ENCODE measurements at regions not wholly inside any gene's neighbourhood (a gene's known extent, or its start where the extent isn't known, plus 50 kb on each side); places are given as distances from the start of the nearest gene placed in this dataset.

DNA sequence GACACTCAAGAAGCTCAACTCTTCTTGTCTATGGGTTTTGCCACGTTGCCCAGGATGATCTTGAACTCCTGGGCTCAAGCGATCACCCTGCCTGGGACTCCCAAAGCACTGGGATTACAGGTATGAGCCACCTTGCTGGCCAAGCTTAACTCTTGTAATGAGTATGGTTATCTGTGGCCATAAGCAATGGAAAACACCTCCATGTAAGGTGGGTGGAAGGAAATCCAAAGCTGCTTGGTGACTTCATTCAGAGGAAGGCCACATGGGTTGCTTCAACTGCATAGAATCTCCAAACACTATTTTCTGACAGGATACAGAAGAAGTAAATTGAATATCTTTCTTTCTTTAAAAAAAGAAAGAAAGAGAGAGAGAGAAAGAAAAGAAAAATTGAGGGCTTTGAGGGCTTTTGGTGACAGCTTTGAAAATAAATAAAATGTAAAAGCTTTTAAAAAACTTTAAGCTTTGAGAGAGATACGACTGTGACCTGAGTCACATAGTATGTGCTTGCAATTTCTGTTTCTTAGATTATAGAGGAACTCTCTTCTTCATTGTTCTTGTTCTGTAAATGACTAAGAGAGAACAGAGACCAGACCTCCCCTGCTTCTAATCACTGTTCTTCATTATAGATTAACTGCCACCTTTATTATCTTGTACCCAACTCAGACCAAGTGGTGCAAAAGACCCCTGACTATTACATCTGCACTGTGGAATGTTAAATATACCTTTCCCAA is 123.1 kb upstream of the NDUFV2 start:
- Histone ChIP-seq H3K36me3 (ENCODE audit: control insufficient read depth in 2 of 2, insufficient read depth in 2 of 2, low read length in 2 of 2) (no peaks in the 10 kb centered on the region), H3K27ac (ENCODE audit: low read depth in 2 of 2, low read length in 2 of 2) (no peak overlapping the region), H3K4me3 (ENCODE audit: low read length in 2 of 2) (no peak overlapping the region), H3K4me1 (ENCODE audit: control insufficient read depth in 2 of 2, insufficient read depth in 2 of 2, low read length in 2 of 2) (peaks cover 0 to 2% of the 10 kb centered on the region in 2 donors), H3K9me3 (ENCODE audit: control insufficient read depth in 2 of 2, low read length in 2 of 2) (no peaks in the 10 kb centered on the region), H3K27me3 (ENCODE audit: control insufficient read depth in 2 of 2, insufficient read depth in 2 of 2, low read length in 2 of 2) (no peaks in the 10 kb centered on the region), H3K9ac (ENCODE audit: low read depth in 1 of 2, low read length in 2 of 2) (no peak overlapping the region)

DNA sequence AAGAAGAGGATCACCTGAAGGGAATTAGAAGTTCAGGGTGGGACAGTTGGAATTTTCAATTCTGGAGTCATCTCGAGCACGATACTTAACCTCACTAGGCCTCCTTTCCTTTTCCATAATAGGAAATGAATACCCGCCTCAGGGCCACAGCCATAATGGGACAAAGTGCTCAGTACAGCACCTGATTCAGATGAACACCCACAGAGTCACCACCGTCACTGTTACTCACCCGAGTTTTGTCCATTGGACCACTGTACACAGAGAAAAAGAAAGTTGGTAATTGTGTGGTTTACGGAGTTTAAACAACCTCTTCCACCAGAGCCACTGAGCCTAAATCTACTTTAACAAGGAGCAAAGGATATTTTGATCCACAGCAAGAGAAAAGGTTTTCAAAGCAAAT is 122.0 kb upstream of the NDUFV2 start:
- no peaks in the 10 kb centered on the region for H3K36me3 ChIP-seq (ENCODE audit: control insufficient read depth in 2 of 2, insufficient read depth in 2 of 2, low read length in 2 of 2)
- no peak overlapping the region for H3K9ac ChIP-seq (ENCODE audit: low read depth in 1 of 2, low read length in 2 of 2)
- peaks cover 0 to 2% of the 10 kb centered on the region in 2 donors for H3K4me1 ChIP-seq (ENCODE audit: control insufficient read depth in 2 of 2, insufficient read depth in 2 of 2, low read length in 2 of 2)
- H3K4me3 ChIP-seq (ENCODE audit: low read length in 2 of 2): no peak overlapping the region
- H3K9me3 ChIP-seq (ENCODE audit: control insufficient read depth in 2 of 2, low read length in 2 of 2): no peaks in the 10 kb centered on the region
- H3K27ac ChIP-seq (ENCODE audit: low read depth in 2 of 2, low read length in 2 of 2): no peak overlapping the region
- no peaks in the 10 kb centered on the region for H3K27me3 ChIP-seq (ENCODE audit: control insufficient read depth in 2 of 2, insufficient read depth in 2 of 2, low read length in 2 of 2)

DNA sequence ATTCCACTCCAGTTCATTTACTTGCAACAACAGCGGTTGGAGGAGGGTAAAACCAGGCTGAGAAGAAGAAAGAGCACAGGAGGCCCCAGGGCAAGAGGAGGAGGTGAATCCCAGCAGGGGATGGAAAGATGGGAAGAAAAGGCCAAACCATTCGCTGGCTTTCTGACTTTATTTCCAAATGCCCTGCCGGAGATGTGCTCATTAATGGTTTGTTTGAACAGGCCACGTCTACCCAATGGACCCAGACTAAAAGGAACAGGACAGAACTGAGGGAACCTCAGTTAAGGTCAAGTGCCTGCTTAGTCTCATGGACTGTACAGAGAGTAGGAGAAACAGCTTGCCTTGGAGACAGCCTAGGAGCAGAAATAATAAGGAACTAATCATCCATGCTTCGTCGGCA is 121.6 kb upstream of the NDUFV2 start:
- H3K4me3 ChIP-seq (ENCODE audit: low read length in 2 of 2): no peak overlapping the region
- no peaks in the 10 kb centered on the region for H3K9me3 ChIP-seq (ENCODE audit: control insufficient read depth in 2 of 2, low read length in 2 of 2)
- peaks cover 0 to 2% of the 10 kb centered on the region in 2 donors for H3K4me1 ChIP-seq (ENCODE audit: control insufficient read depth in 2 of 2, insufficient read depth in 2 of 2, low read length in 2 of 2)
- no peaks in the 10 kb centered on the region for H3K27me3 ChIP-seq (ENCODE audit: control insufficient read depth in 2 of 2, insufficient read depth in 2 of 2, low read length in 2 of 2)
- H3K9ac ChIP-seq (ENCODE audit: low read depth in 1 of 2, low read length in 2 of 2): no peak overlapping the region
- no peak overlapping the region for H3K27ac ChIP-seq (ENCODE audit: low read depth in 2 of 2, low read length in 2 of 2)
- H3K36me3 ChIP-seq (ENCODE audit: control insufficient read depth in 2 of 2, insufficient read depth in 2 of 2, low read length in 2 of 2): no peaks in the 10 kb centered on the region

DNA sequence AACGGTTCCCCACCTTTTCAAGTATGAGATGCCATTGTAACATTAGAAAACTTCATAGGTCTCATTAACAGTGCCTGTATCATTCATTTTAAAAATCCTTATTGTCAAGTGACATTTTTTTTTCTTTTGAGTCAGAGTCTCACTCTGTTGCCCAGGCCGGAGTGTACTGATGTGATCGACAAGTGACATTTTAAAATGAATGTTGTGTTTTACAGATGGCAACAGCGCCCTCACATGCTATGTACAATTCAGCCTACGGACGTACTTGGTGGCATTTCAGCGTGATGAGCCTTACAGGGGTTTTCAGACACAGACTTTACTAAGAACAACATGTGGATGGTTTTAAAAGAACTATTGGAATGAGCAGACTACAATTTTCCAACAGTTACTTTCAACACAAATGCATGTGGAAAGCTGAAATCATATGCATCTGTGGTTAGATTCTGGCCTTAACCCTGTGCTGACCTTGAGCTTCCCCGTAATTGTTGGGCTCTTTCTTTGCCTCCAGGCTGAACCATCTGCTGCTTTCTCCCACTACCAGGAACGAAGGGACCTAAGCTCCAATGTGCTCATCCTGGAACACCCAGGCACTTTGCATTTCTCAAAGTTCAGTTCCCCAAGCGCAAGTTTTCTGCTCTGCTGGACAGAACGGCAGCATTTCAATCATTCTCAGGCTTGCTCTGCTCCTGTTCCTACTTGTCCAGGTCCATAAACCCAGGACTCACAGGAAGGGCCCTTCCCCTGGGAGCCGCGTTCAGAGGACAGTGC is 119.9 kb upstream of the NDUFV2 start:
- Histone ChIP-seq H3K4me1 (ENCODE audit: control insufficient read depth in 2 of 2, insufficient read depth in 2 of 2, low read length in 2 of 2) (peaks cover 0 to 2% of the 10 kb centered on the region in 2 donors), H3K27ac (ENCODE audit: low read depth in 2 of 2, low read length in 2 of 2) (no peak overlapping the region), H3K9ac (ENCODE audit: low read depth in 1 of 2, low read length in 2 of 2) (no peak overlapping the region), H3K9me3 (ENCODE audit: control insufficient read depth in 2 of 2, low read length in 2 of 2) (no peaks in the 10 kb centered on the region), H3K4me3 (ENCODE audit: low read length in 2 of 2) (no peak overlapping the region), H3K36me3 (ENCODE audit: control insufficient read depth in 2 of 2, insufficient read depth in 2 of 2, low read length in 2 of 2) (no peaks in the 10 kb centered on the region), H3K27me3 (ENCODE audit: control insufficient read depth in 2 of 2, insufficient read depth in 2 of 2, low read length in 2 of 2) (no peaks in the 10 kb centered on the region)

DNA sequence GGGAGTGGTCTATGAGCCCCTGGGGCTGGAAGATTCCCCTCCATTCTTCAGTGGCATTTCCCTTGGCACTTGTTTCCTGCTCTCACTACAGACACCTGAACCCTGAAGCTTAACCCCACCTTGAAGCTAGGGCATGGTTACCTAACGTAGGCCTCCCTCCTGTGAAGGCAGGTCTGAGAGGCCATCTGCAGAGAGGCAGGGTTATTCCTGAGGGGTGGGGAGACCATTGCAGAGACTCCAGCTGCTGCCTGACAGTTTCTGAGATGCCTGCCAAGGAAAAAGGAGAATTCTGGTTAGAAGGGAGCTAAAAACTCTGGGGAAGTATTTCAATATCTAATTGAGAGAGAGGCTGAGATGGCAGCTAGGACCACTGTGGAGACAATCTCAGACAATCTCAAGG is 119.3 kb upstream of the NDUFV2 start:
- Histone ChIP-seq H3K27ac (ENCODE audit: low read depth in 2 of 2, low read length in 2 of 2) (no peak overlapping the region), H3K4me3 (ENCODE audit: low read length in 2 of 2) (no peak overlapping the region), H3K9ac (ENCODE audit: low read depth in 1 of 2, low read length in 2 of 2) (no peak overlapping the region), H3K36me3 (ENCODE audit: control insufficient read depth in 2 of 2, insufficient read depth in 2 of 2, low read length in 2 of 2) (no peaks in the 10 kb centered on the region), H3K9me3 (ENCODE audit: control insufficient read depth in 2 of 2, low read length in 2 of 2) (no peaks in the 10 kb centered on the region), H3K27me3 (ENCODE audit: control insufficient read depth in 2 of 2, insufficient read depth in 2 of 2, low read length in 2 of 2) (no peaks in the 10 kb centered on the region), H3K4me1 (ENCODE audit: control insufficient read depth in 2 of 2, insufficient read depth in 2 of 2, low read length in 2 of 2) (peaks cover 0 to 2% of the 10 kb centered on the region in 2 donors)

DNA sequence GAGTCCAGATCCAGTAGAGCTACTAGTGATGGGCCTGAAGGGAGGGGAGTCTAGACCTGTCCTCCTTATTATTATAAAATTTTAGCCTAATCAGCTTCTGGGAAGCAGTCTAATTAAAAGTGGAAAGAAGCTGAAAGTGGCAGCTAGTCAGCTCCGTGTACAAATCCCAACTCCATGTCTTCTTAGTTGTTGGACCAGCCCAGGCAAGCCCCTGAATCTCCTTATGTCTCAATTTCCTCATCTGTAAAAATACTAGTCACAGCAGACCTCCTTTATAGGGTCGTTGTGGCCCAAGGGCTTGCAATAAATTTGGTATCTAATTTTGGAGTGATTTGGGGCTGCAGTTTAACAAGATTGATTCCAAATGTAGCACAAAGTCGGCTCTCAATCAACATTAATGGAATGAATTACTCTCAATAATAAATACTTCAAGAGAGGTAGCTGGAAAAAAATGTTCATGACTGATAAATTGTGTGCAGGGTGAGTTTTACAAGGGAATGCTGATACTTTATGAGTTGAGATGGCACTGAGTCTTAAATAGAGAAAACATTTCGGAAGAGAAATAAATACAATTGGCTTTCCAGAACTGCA is 118.3 kb upstream of the NDUFV2 start:
- no peak overlapping the region for H3K9ac ChIP-seq (ENCODE audit: low read depth in 1 of 2, low read length in 2 of 2)
- no peak overlapping the region for H3K27ac ChIP-seq (ENCODE audit: low read depth in 2 of 2, low read length in 2 of 2)
- no peaks in the 10 kb centered on the region for H3K36me3 ChIP-seq (ENCODE audit: control insufficient read depth in 2 of 2, insufficient read depth in 2 of 2, low read length in 2 of 2)
- H3K27me3 ChIP-seq (ENCODE audit: control insufficient read depth in 2 of 2, insufficient read depth in 2 of 2, low read length in 2 of 2): no peaks in the 10 kb centered on the region
- no peaks in the 10 kb centered on the region for H3K9me3 ChIP-seq (ENCODE audit: control insufficient read depth in 2 of 2, low read length in 2 of 2)
- H3K4me3 ChIP-seq (ENCODE audit: low read length in 2 of 2): no peak overlapping the region
- H3K4me1 ChIP-seq (ENCODE audit: control insufficient read depth in 2 of 2, insufficient read depth in 2 of 2, low read length in 2 of 2): peaks cover 0 to 2% of the 10 kb centered on the region in 2 donors

DNA sequence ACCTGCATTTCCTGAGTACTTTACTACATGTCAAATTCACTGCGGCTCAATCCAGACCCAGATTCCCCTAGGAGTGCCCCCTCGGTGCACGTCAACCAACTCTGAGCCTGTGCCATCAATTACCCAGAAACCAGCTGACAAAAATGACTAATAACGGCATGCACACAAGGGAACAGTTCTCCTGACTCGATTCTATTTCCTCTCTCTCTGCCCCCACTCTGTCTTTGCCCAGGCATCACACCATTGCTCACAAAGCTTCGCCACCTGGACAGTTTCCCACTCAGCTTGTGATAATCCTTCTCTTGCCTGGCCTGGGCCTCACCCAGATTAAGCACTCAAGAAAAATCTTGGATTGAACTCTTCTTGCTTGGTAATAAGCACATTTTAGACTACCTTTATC is 115.3 kb upstream of the NDUFV2 start:
- no peak overlapping the region for H3K27ac ChIP-seq (ENCODE audit: low read depth in 2 of 2, low read length in 2 of 2)
- H3K36me3 ChIP-seq (ENCODE audit: control insufficient read depth in 2 of 2, insufficient read depth in 2 of 2, low read length in 2 of 2): no peaks in the 10 kb centered on the region
- no peak overlapping the region for H3K4me3 ChIP-seq (ENCODE audit: low read length in 2 of 2)
- no peaks in the 10 kb centered on the region for H3K9me3 ChIP-seq (ENCODE audit: control insufficient read depth in 2 of 2, low read length in 2 of 2)
- H3K9ac ChIP-seq (ENCODE audit: low read depth in 1 of 2, low read length in 2 of 2): no peak overlapping the region
- no peaks in the 10 kb centered on the region for H3K27me3 ChIP-seq (ENCODE audit: control insufficient read depth in 2 of 2, insufficient read depth in 2 of 2, low read length in 2 of 2)
- no peaks in the 10 kb centered on the region for H3K4me1 ChIP-seq (ENCODE audit: control insufficient read depth in 2 of 2, insufficient read depth in 2 of 2, low read length in 2 of 2)

DNA sequence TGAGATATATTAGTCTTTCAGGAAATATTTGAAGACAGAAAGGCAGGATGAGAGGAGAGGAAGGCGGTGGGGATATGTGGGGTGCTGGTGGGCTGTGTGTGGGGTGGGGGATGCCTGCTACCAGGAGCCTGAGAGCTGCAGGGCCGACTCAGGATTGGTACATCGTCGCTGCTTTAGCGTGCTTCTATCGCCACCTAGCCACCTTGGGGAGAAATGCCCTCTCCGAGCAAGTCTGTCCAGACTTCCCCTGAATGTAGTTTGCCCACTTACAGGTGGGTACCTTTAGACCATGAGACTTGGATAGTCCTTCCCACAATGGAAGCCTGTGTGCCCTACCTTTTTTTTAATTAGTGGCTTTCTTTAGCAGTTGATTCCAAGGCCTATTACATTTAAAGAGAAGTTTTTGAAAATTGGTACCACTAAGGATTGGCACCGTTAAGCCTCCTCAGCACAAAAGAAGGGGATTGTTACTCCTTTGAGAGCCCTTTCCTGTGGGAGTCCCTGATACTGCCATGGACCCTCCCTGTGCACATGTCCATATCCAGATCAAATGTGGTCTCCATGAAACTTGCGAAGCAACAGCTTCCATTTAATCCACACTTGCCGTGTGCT is 114.1 kb upstream of the NDUFV2 start:
- Histone ChIP-seq H3K4me3 (ENCODE audit: low read length in 2 of 2) (no peak overlapping the region), H3K36me3 (ENCODE audit: control insufficient read depth in 2 of 2, insufficient read depth in 2 of 2, low read length in 2 of 2) (no peaks in the 10 kb centered on the region), H3K4me1 (ENCODE audit: control insufficient read depth in 2 of 2, insufficient read depth in 2 of 2, low read length in 2 of 2) (no peaks in the 10 kb centered on the region), H3K27ac (ENCODE audit: low read depth in 2 of 2, low read length in 2 of 2) (no peak overlapping the region), H3K27me3 (ENCODE audit: control insufficient read depth in 2 of 2, insufficient read depth in 2 of 2, low read length in 2 of 2) (no peaks in the 10 kb centered on the region), H3K9me3 (ENCODE audit: control insufficient read depth in 2 of 2, low read length in 2 of 2) (no peaks in the 10 kb centered on the region), H3K9ac (ENCODE audit: low read depth in 1 of 2, low read length in 2 of 2) (no peak overlapping the region)

DNA sequence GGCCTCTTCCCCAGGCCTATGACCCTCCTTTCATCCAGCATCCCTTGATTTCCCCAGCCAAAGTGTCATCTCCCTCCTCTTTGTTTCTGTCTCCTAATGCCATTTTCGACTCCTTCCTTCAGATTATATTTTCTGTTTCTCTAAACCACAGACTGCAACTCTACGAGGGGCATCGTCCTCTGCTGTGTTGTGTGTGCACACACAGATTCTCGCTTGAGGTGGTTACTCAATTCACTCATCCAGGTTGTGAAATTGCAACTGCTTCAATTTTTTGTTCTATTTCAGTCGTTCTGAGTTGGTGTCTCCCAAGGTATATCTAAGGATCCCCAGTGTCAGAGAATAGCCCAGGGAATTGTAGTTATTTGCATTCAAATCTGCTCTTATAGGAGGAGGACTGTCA is 113.5 kb upstream of the NDUFV2 start:
- no peaks in the 10 kb centered on the region for H3K4me1 ChIP-seq (ENCODE audit: control insufficient read depth in 2 of 2, insufficient read depth in 2 of 2, low read length in 2 of 2)

DNA sequence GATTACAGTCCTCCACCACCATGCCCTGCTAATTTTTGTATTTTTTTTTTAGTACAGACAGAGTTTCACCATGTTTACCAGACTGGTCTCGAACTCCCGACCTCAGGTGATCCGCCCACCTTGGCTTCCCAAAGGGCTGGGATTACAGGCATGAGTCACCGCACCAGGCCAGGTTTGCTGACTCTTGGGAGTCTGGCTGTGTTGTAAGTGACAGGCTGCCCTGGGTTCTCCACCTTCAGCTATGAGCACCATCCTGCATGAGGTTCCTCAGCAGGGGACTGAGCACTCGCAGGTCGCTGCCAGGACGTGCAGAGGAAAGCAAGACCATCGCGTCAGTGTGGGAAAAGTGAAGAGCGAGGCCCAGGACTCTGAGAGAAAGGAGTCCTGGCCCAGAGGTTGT is 112.6 kb upstream of the NDUFV2 start:
- no peak overlapping the region for H3K4me3 ChIP-seq (ENCODE audit: low read length in 2 of 2)
- no peak overlapping the region for H3K27ac ChIP-seq (ENCODE audit: low read depth in 2 of 2, low read length in 2 of 2)
- no peak overlapping the region for H3K9ac ChIP-seq (ENCODE audit: low read depth in 1 of 2, low read length in 2 of 2)

More for the DNA sequence above, 113.5 kb upstream of the NDUFV2 start:
- Histone ChIP-seq H3K4me3 (ENCODE audit: low read length in 2 of 2) (no peak overlapping the region), H3K9me3 (ENCODE audit: control insufficient read depth in 2 of 2, low read length in 2 of 2) (no peaks in the 10 kb centered on the region), H3K27me3 (ENCODE audit: control insufficient read depth in 2 of 2, insufficient read depth in 2 of 2, low read length in 2 of 2) (no peaks in the 10 kb centered on the region), H3K36me3 (ENCODE audit: control insufficient read depth in 2 of 2, insufficient read depth in 2 of 2, low read length in 2 of 2) (no peaks in the 10 kb centered on the region), H3K27ac (ENCODE audit: low read depth in 2 of 2, low read length in 2 of 2) (no peak overlapping the region), H3K9ac (ENCODE audit: low read depth in 1 of 2, low read length in 2 of 2) (no peak overlapping the region)

More for the DNA sequence above, 112.6 kb upstream of the NDUFV2 start:
- H3K9me3 ChIP-seq (ENCODE audit: control insufficient read depth in 2 of 2, low read length in 2 of 2): no peaks in the 10 kb centered on the region
- no peaks in the 10 kb centered on the region for H3K4me1 ChIP-seq (ENCODE audit: control insufficient read depth in 2 of 2, insufficient read depth in 2 of 2, low read length in 2 of 2)
- H3K27me3 ChIP-seq (ENCODE audit: control insufficient read depth in 2 of 2, insufficient read depth in 2 of 2, low read length in 2 of 2): no peaks in the 10 kb centered on the region
- H3K36me3 ChIP-seq (ENCODE audit: control insufficient read depth in 2 of 2, insufficient read depth in 2 of 2, low read length in 2 of 2): no peaks in the 10 kb centered on the region
